Fibroblast of lung (primary cell): ENCODE measurements at regions not wholly inside any gene's neighbourhood (a gene's known extent, or its start where the extent isn't known, plus 50 kb on each side); places are given as distances from the start of the nearest gene placed in this dataset.

Experiments used
- EZH2 ChIP-seq: IDR thresholded peaks from 2 replicates; pipeline ENCODE4 v1.5.1; 2012; ENCODE audit warnings: low read length, control low read depth, mild to moderate bottlenecking; ENCODE audit errors: missing control alignments
- TF ChIP-seq, protein P1 (sequence below), 2 donors: IDR thresholded peaks in 1 of 2; conservative IDR thresholded peaks in 1 of 2; 1 replicate in 1 of 2; 2 replicates in 1 of 2; pipeline ENCODE4 v1.5.1; 2011 to 2012; ENCODE audit warnings: low read length in 2 of 2, control low read depth in 1 of 2, inconsistent platforms in 1 of 2, low read depth in 1 of 2, mild to moderate bottlenecking in 1 of 2

DNA sequence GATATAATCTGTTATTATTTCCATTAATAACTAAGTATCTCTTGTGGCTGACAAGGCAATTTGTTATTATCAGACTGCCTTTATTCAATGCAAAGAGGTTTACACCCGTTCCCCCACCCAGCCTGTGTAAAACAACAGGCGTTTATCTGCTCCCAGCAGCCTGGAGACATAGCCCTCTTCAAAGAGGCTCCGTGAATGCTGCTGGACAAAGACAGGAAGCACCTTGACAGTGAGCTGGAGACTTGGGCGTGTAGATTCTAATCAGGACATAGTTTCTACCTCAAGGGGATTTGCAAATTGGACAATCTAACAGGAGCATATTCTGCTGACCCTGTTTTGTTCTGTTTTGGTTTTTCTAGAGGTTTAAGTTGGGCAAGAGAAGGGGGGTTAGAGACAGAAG lies 733.0 kb upstream of the KIRREL3 start:
- TF ChIP-seq, protein P1, sequence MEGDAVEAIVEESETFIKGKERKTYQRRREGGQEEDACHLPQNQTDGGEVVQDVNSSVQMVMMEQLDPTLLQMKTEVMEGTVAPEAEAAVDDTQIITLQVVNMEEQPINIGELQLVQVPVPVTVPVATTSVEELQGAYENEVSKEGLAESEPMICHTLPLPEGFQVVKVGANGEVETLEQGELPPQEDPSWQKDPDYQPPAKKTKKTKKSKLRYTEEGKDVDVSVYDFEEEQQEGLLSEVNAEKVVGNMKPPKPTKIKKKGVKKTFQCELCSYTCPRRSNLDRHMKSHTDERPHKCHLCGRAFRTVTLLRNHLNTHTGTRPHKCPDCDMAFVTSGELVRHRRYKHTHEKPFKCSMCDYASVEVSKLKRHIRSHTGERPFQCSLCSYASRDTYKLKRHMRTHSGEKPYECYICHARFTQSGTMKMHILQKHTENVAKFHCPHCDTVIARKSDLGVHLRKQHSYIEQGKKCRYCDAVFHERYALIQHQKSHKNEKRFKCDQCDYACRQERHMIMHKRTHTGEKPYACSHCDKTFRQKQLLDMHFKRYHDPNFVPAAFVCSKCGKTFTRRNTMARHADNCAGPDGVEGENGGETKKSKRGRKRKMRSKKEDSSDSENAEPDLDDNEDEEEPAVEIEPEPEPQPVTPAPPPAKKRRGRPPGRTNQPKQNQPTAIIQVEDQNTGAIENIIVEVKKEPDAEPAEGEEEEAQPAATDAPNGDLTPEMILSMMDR (conservative IDR thresholded peaks at IDR 0.05 in 1 of 2, IDR thresholded peaks at IDR 0.05 in 1 of 2; ENCODE audit: low read depth in 1 of 2, low read length in 2 of 2): no peak
- TF ChIP-seq EZH2: no peak
